ENCODE measurements at regions not wholly inside any gene's neighbourhood (a gene's known extent, or its start where the extent isn't known, plus 50 kb on each side); places are given as distances from the start of the nearest gene placed in this dataset.
A peak's percentile ranks its signal among the peaks of the same experiment; 100 is the strongest.
"Not testable (repeated sequence)": the region's sequence is repeated elsewhere in the genome, so short reads cannot be mapped to it uniquely, and the experiment has no call there.

DNA sequence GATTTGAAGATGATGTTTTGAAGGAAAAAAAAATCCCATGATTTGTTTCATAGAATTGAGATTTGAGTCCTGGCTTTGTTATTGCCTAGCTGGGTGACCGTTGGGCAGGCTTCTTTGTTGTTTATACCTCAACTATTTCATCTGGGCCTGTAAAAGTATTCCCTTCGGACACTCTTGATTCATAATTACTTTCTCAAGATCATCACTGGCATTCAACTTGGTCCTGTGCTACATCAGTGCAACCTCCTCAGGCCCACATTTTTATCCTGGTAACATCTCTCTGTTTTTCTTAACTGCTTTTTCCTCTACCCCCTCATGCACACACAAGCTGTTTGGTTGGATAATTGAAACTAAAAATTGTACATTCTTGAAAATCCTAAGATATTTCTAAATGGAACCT, 67.5 kb upstream of the P3H2 start:
- H3K27ac ChIP-seq, result no peak overlapping the region
- DNase-seq (ENCODE audit: low spot score), result no peak
- ChIA-PET POLR2A (ENCODE audit: low non-redundant PET) (no interaction called here), CTCF (interaction anchor here (0.6 kb wide), 1 partner anchor 283 kb away, joined by 3 read pairs; no protein-coding TSS in a partner anchor)
- TF ChIP-seq, protein P1, sequence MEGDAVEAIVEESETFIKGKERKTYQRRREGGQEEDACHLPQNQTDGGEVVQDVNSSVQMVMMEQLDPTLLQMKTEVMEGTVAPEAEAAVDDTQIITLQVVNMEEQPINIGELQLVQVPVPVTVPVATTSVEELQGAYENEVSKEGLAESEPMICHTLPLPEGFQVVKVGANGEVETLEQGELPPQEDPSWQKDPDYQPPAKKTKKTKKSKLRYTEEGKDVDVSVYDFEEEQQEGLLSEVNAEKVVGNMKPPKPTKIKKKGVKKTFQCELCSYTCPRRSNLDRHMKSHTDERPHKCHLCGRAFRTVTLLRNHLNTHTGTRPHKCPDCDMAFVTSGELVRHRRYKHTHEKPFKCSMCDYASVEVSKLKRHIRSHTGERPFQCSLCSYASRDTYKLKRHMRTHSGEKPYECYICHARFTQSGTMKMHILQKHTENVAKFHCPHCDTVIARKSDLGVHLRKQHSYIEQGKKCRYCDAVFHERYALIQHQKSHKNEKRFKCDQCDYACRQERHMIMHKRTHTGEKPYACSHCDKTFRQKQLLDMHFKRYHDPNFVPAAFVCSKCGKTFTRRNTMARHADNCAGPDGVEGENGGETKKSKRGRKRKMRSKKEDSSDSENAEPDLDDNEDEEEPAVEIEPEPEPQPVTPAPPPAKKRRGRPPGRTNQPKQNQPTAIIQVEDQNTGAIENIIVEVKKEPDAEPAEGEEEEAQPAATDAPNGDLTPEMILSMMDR (conservative IDR thresholded peaks at IDR 0.05; ENCODE audit: low read depth), result no peak

DNA sequence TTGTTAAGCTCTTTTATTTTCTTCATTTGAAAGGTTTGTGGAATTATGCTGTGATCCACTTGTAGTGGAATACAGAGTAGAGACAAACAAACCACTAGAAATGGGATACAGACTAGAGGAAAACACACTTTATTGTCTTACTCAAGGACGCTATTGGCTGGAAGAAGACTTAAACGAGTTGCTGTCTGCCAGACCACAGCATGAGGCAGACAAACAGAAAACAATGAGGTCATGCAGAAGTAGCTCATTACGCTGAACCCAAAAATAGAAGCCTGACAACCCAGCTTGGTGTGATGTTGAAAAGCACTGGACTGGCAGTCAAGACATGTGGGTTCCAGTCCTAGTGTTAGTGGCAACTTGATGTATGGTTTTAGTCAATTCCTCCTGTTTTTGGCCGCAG, 62.4 kb upstream of the P3H2 start:
- POLR2A ChIA-PET (ENCODE audit: low non-redundant PET), result no interaction called here
- H3K27ac ChIP-seq, result no peak overlapping the region
- DNase-seq (ENCODE audit: low spot score), result no peak
- TF ChIP-seq, protein P1 (conservative IDR thresholded peaks at IDR 0.05; ENCODE audit: low read depth), result no peak
- CTCF ChIA-PET, result interaction anchor here (0.6 kb wide), 2 partner anchors 12 to 513 kb away, joined by 3 read pairs; no protein-coding TSS in a partner anchor

DNA sequence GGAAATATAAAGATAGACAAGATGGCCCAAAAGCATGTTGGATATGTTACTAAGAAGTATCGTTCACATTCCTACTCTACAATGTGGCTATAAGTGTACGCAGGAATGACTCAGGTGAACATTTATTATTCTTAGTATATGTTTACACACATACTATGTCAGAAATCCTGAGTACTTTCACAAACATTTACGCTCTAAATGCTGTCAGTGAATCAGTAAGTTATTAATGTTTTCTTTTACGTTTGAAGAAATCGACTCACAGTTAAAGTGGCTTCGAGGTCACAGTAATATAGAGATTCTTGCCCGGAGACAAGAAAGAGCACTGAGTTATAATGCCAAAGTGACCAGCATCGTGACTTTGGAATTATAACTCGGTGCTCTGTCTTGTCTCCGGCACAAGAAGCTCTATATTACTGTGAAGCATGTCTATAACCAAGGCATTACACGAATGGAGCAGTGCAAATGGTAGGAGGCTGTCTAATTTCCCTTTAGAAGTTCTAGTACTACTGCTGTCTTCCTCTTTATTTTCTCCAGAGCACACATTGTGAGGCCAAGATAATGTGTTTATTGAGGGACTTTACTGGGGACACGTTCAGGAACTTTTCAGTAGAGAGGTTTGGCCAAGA, 61.8 kb upstream of the P3H2 start:
- TF ChIP-seq, protein P1 (conservative IDR thresholded peaks at IDR 0.05; ENCODE audit: low read depth), result no peak
- no peak for DNase-seq (ENCODE audit: low spot score)
- H3K27ac ChIP-seq, result no peak overlapping the region
- CTCF ChIA-PET, result interaction anchor here (0.6 kb wide), 2 partner anchors 13 to 514 kb away, joined by 3 read pairs; no protein-coding TSS in a partner anchor
- POLR2A ChIA-PET (ENCODE audit: low non-redundant PET), result no interaction called here

DNA sequence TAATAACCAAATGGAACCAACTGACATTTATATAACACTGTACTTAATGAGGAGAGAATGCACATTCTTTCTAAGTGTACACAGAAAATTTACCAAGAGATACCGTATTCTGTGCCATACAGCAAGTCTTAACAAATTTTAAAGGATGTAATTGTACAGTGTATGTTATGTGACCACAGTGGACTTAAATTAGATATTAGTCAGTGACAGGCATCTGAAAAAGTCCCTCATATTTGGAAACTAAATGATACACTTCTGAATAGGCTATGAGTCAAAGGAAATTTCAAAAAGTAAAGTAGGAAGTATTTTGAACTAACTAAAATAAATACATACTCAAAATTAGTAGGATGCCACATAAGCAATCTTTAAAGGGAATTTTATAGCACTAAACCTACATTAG, 59.6 kb upstream of the P3H2 start:
- no peak overlapping the region for H3K27ac ChIP-seq
- ChIA-PET CTCF (no interaction called here), POLR2A (ENCODE audit: low non-redundant PET) (no interaction called here)
- DNase-seq (ENCODE audit: low spot score), result peak; percentile 26
- TF ChIP-seq, protein P1 (conservative IDR thresholded peaks at IDR 0.05; ENCODE audit: low read depth), result no peak

DNA sequence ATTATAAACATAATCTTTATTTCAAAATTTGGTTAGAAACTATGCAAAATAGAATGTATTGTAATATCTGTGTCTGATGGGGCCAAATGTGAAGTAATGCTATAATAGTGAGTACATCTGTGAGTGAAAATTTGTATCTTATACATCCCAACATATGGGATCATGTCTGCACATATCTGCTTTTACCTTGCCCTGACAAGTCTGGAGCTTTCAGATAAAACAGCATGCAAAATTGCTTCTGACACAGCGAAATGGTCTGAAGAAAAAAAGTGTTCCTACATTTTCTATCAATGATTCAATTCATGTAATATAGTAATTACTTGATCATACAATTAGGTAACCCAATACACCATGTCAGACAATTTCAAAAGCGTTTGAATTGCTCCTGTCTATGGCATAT, 58.1 kb upstream of the P3H2 start:
- POLR2A ChIA-PET (ENCODE audit: low non-redundant PET), result no interaction called here
- no peak for DNase-seq (ENCODE audit: low spot score)
- H3K27ac ChIP-seq, result no peak overlapping the region
- TF ChIP-seq, protein P1 (conservative IDR thresholded peaks at IDR 0.05; ENCODE audit: low read depth), result no peak
- CTCF ChIA-PET, result interaction anchor here (0.6 to 0.8 kb wide), 2 partner anchors 10 to 59 kb away, joined by 4 read pairs; no protein-coding TSS in a partner anchor

DNA sequence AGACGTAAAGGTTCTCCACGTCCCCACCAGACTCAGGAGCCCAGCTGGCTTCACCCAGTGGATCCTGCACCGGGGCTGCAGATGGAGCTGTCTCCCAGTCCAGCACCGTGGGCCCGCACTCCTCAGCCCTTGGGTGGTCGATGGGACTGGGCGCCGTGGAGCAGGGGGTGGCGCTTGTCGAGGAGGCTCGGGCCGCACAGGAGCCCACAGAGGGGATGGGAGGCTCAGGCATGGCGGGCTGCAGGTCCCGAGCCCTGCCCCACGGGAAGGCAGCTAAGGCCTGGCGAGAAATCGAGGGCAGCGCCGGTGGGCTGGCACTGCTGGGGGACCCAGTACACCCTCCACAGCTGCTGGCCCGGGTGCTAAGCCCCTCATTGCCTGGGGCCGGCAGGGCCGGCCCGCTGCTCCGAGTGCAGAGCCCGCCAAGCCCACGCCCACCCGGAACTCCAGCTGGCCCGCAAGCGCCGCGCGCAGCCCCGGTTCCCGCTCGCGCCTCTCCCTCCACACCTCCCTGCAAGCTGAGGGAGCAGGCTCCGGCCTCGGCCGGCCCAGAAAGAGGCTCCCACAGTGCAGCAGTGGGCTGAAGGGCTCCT, 56.3 kb upstream of the P3H2 start:
- H3K27ac ChIP-seq, result peak overlapping the region; percentile 22
- POLR2A ChIA-PET (ENCODE audit: low non-redundant PET); DNase-seq (ENCODE audit: low spot score): not testable (repeated sequence)
- CTCF ChIA-PET, result interaction anchor here (0.9 kb wide), 1 partner anchor 145 kb away, joined by 3 read pairs; the partner anchor contains the start of gene CLDN1

DNA sequence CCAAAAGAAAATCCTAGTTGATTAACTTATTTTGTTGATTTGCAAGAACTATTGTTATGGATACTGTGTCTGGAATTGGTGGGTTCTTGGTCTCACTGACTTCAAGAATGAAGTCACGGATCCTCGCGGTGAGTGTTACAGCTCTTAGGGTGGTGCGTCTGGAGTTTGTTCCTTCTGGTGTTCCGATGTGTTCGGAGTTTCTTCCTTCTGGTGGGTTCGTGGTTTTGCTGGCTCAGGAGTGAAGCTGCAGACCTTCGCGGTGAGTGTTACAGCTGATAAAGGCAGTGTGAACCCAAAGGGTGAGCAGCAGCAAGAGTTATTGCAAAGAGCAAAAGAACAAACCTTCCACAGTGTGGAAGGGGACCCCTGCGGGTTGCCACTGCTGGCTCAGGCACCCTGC, 55.4 kb upstream of the P3H2 start:
- CTCF ChIA-PET, result interaction anchor here (0.9 kb wide), 1 partner anchor 146 kb away, joined by 3 read pairs; the partner anchor contains the start of gene CLDN1
- POLR2A ChIA-PET (ENCODE audit: low non-redundant PET); H3K27ac ChIP-seq; DNase-seq (ENCODE audit: low spot score): not testable (repeated sequence)

Measured in RWPE1 (cell line).